Thymus (tissue), 11 donors: ENCODE measurements at regions not wholly inside any gene's neighbourhood (a gene's known extent, or its start where the extent isn't known, plus 50 kb on each side); places are given as distances from the start of the nearest gene placed in this dataset.

Experiments used
- DNase-seq, 9 donors: peaks; one replicate each; pipeline ENCODE4 v3.0.0-alpha.2; 2013; ENCODE audit warnings: low spot score in 9 of 9, low read depth in 6 of 9, missing footprints in 1 of 9
- H3K27ac ChIP-seq, 2 donors: one replicate each; pipeline ENCODE4 v1.5.1; 2013; ENCODE audit warnings: control low read depth in 1 of 2, low read depth in 1 of 2, low read length in 1 of 2, mild to moderate bottlenecking in 1 of 2, moderate library complexity in 1 of 2
- H3K27me3 ChIP-seq, 2 donors: one replicate each; pipeline ENCODE4 v1.5.1; 2013; ENCODE audit warnings: low read length in 1 of 2; ENCODE audit not compliant: control insufficient read depth in 2 of 2, insufficient read depth in 1 of 2
- H3K36me3 ChIP-seq, 2 donors: one replicate each; pipeline ENCODE4 v1.5.1; 2013; ENCODE audit warnings: low read length in 1 of 2, mild to moderate bottlenecking in 1 of 2, moderate library complexity in 1 of 2; ENCODE audit not compliant: control insufficient read depth in 2 of 2, insufficient read depth in 2 of 2
- H3K4me1 ChIP-seq, 2 donors: one replicate each; pipeline ENCODE4 v1.5.1; 2013; ENCODE audit warnings: low read length in 2 of 2; ENCODE audit not compliant: control insufficient read depth in 2 of 2, insufficient read depth in 2 of 2
- H3K4me3 ChIP-seq, 2 donors: one replicate each; pipeline ENCODE4 v1.5.1; 2013; ENCODE audit warnings: low read length in 2 of 2, control low read depth in 1 of 2, mild to moderate bottlenecking in 1 of 2
- H3K9me3 ChIP-seq, 2 donors: one replicate each; pipeline ENCODE4 v1.5.1; 2013; ENCODE audit warnings: low read length in 1 of 2, mild to moderate bottlenecking in 1 of 2; ENCODE audit not compliant: control insufficient read depth in 2 of 2, insufficient read depth in 1 of 2
- WGBS: extraction: QIAGEN DNeasy Blood & Tissue Kit; methylation state at CpG from one replicate; pipeline ENCODE4 v1.1.7; 2013; 5-methylcytosine and 5-hydroxymethylcytosine counted together
- donor health status: healthy.

DNA sequence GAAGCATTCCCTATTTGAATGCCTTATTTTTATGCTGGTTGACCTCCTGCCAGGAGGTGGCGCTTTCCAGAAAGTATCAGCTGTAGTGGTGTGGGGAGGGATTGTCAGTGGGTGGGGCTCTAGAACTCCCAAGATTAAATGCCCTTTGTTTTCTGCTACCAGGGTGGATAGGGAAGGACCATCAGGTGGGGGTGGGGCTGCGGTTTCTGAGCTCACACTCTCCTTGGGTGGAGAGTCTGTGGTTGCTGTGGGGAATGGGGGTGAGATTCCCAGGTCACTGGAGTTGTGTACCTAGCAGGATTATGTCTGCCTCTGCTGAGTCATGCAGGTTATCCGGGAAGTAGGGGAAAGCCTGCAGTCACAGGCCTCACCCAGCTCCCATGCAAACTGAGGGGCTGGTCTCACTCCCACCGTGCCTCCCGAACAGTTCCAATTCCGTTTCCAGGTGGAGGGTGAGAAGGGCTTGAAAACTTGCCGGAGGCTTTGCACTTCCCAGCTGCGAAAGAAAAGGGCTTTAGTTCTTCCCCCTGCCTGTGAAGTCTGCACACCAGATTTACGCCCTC is 68.3 kb downstream of the ALG10B start:
- H3K27ac ChIP-seq, result no peak overlapping the region
- 97% methylated on average over 9 of the region's 9 CpGs for WGBS
- H3K4me1 ChIP-seq, result no peaks in the 10 kb centered on the region
- H3K27me3 ChIP-seq, result no peaks in the 10 kb centered on the region
- no peak for DNase-seq
- H3K36me3 ChIP-seq, result no peaks in the 10 kb centered on the region
- H3K9me3 ChIP-seq, result peaks cover 2 to 5% of the 10 kb centered on the region in 2 donors
- no peak overlapping the region for H3K4me3 ChIP-seq

DNA sequence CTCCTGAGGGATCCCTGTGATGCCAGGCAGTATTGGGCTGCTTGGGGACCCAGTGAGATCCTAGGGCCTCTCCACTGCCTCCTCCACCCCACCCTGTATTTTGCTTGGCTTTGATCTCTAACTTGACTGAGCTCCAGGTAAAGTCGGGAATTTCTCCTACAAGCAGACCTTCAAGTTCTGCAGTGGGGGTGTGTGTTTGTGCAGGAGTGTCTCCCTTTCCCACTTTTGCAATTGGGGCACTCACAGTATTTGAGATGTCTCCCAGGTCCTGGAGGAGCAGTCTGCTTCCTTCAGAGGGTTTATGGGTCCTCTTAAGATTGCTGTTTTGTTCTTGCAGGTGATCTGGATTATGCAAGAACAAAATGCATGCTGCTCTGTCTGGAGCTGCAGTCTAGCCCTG is 68.9 kb downstream of the ALG10B start:
- H3K4me1 ChIP-seq, result no peaks in the 10 kb centered on the region
- WGBS, result 88% methylated on average over 1 of the region's 1 CpG
- H3K27me3 ChIP-seq, result no peaks in the 10 kb centered on the region
- H3K36me3 ChIP-seq, result no peaks in the 10 kb centered on the region
- H3K9me3 ChIP-seq, result peaks cover 2 to 5% of the 10 kb centered on the region in 2 donors
- H3K27ac ChIP-seq, result no peak overlapping the region
- H3K4me3 ChIP-seq, result no peak overlapping the region
- no peak for DNase-seq

DNA sequence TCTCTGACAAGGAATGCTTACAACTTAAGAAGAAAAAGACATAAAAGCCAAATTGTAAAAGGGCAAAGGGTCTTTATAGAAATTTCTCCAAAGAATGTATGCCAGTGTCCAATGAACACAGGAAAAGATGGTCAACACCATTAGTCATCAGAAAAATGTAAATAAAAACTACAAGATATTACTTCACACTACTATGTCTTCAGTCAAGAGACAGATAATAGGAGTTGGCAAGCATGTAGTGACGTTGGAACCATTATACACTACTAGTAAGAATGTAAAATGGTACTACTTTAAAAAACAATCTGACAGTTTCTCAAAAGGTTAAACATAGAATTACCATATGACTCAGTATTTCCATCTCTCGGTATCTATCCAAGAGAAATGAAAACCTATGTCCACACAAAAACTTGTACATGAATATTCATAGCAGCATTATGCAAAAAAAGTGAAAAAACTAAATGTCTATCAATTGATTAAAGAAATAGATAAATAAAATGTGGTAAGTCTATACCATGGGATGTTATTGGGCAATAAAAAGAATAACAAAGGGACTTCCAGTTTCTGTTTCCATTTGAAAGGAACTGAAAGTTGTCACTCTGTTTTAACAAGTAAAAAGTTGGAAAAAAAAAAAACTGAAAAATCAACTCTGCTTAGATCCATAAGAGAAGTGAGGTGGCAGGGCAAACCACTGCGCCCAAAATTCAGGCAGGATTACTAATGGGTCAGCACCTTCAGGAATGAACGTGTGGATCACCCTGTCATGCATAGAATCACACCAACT is 69.8 kb downstream of the ALG10B start:
- Histone ChIP-seq H3K27me3 (no peaks in the 10 kb centered on the region), H3K36me3 (no peaks in the 10 kb centered on the region), H3K4me3 (no peak overlapping the region), H3K9me3 (peaks cover 2 to 5% of the 10 kb centered on the region in 2 donors), H3K4me1 (no peaks in the 10 kb centered on the region), H3K27ac (no peak overlapping the region)
- WGBS, result 87% methylated on average over 4 of the region's 4 CpGs
- peak in 1 of 9 donors; percentile 3 for DNase-seq

DNA sequence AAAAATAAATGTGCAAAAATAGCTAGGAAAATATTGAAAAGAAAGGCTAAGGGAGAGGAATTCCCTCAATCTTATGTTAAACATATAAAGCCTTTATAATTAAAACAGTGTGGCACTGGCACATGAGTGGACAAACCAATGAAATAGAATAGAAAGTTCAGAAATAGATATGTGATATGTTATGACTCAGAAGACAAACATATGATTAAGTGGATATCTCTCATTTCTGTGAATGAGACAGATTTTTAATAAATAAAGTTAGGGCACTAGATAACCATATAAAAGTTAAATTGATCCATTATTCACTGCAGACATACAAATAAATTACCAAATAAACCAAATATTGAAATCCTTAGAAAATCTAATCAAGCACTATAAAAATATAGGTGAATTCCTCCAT is 73.0 kb downstream of the ALG10B start:
- H3K9me3 ChIP-seq, result peaks cover 2 to 5% of the 10 kb centered on the region in 2 donors
- H3K4me3 ChIP-seq, result no peak overlapping the region
- H3K27ac ChIP-seq, result no peak overlapping the region
- no peak for DNase-seq
- no peaks in the 10 kb centered on the region for H3K36me3 ChIP-seq
- H3K4me1 ChIP-seq, result no peaks in the 10 kb centered on the region
- H3K27me3 ChIP-seq, result no peaks in the 10 kb centered on the region

DNA sequence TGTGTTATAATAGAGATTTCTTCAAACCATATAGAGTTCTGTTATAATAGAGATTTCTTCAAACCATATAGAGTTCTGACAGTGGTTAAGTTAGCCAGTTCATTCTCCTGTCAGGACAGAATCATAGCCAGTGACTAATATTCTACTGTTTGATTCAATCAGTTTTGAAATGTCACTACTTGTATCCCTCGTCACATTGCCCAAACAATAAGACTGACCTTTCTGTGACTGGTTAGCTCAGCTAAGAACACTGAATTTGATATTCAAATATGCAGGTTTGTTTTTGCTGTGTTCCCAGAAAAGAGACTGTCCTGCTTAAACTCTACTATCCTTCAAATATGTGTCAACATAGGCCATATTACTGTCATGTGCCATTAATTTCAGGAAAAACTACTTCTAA is 74.4 kb downstream of the ALG10B start:
- DNase-seq, result no peak
- Histone ChIP-seq H3K27ac (no peak overlapping the region), H3K4me1 (no peaks in the 10 kb centered on the region), H3K27me3 (no peaks in the 10 kb centered on the region), H3K9me3 (no peaks in the 10 kb centered on the region), H3K4me3 (no peak overlapping the region), H3K36me3 (no peaks in the 10 kb centered on the region)
- 88% methylated on average over 1 of the region's 1 CpG for WGBS

DNA sequence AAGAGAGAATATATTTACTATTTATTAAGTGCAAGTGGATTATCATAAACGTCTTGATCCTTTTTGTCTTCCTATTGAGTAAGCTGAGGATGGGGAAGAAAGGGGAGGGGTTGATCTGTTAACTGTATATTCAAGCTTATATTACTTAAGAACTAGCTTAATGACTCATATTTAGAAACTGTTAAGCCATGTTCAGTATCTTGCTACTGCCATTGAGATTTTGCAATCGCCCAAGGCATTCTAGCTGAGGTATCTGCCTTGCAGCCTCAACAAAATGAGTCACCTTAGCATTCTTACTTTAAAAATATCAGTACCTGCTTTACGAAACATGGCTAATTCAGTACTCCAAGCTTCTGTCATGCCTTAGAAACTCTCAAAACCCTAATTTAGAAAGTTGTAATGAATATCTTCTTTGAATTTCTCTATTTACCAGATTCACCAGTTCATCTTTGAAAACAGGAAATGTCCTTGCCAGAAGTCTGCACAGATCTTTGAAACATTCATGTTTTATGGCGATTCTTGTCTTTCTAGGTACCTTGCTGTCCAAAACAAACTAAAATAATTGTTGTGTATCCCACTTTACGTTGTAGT is 76.1 kb downstream of the ALG10B start:
- Histone ChIP-seq H3K27ac (no peak overlapping the region), H3K4me1 (no peaks in the 10 kb centered on the region), H3K4me3 (no peak overlapping the region), H3K36me3 (no peaks in the 10 kb centered on the region), H3K27me3 (no peaks in the 10 kb centered on the region), H3K9me3 (no peaks in the 10 kb centered on the region)
- DNase-seq, result no peak
- WGBS, result 89% methylated on average over 5 of the region's 5 CpGs

DNA sequence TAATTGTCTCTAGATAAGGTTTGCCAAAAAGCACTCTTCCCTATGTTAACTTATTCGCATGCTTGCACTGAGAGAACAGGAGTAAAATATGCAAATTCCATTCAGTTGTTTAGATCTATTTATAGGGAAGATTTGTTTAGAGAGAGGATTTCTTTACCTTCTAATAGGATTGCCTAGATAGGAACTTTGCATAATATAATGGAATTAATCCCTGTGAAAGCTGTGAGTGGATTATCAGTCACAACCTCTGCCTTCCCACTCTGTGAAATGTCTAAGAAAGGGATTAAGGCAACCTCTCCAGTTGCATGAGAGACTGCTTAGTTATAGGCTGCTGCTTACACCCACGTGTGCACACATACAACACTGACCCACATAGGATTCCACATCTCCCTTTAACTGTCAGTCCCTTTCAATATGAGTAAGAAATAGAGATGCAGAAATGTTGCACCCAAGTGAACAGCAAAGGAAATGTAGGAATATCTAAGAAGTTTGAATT is 83.2 kb downstream of the ALG10B start:
- Histone ChIP-seq H3K36me3 (no peaks in the 10 kb centered on the region), H3K27me3 (no peaks in the 10 kb centered on the region), H3K4me1 (no peaks in the 10 kb centered on the region), H3K4me3 (no peak overlapping the region), H3K9me3 (no peaks in the 10 kb centered on the region), H3K27ac (no peak overlapping the region)
- WGBS, result 89% methylated on average over 2 of the region's 2 CpGs
- DNase-seq, result no peak

DNA sequence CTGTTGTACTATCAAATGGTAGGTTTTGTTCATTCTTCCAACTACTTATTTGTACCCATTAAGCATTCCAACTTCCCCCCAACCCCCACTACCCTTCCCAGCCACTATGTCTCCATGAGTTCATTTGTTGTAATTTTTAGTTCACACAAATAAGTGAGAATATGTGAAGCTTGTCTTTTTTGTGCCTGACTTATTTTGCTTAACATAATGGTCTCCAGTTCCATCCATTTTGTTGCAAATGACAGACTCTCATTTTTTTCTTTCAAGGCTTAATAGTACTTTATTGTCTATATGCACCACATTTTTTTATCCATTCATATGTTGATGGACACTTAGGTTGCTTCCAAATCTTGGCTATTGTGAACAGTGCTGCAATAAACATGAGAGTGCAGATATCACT is 86.2 kb downstream of the ALG10B start:
- H3K36me3 ChIP-seq, result no peaks in the 10 kb centered on the region
- no peak for DNase-seq
- no peaks in the 10 kb centered on the region for H3K4me1 ChIP-seq
- peaks cover 0 to 6% of the 10 kb centered on the region in 2 donors for H3K9me3 ChIP-seq
- H3K27me3 ChIP-seq, result no peaks in the 10 kb centered on the region
- H3K27ac ChIP-seq, result no peak overlapping the region
- H3K4me3 ChIP-seq, result no peak overlapping the region

DNA sequence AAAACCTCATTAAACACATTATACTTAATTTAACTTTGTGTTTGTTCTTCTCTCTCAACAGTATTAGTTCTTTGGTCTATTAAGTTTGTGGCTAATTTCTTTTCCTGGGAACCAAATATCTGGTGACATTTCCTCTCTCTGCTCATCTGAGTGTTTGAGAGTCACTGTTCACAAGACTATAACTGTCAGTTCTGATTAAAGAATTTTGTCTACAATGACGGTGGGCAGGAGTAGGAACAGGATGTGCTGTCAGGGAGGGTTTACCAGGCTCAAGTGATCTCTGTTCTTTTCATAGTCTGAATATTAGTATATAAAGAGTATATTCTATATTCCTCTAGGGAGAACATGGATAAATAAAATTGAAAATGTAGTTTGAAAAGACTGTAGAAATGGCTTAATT is 92.9 kb downstream of the ALG10B start:
- no peaks in the 10 kb centered on the region for H3K27me3 ChIP-seq
- no peak for DNase-seq
- H3K4me1 ChIP-seq, result no peaks in the 10 kb centered on the region
- no peak overlapping the region for H3K27ac ChIP-seq
- peaks cover 0 to 6% of the 10 kb centered on the region in 2 donors for H3K9me3 ChIP-seq
- no peaks in the 10 kb centered on the region for H3K36me3 ChIP-seq
- WGBS, result 14% methylated on average over 1 of the region's 1 CpG
- no peak overlapping the region for H3K4me3 ChIP-seq
